HEK293 (cell line): ENCODE measurements at regions not wholly inside any gene's neighbourhood (a gene's known extent, or its start where the extent isn't known, plus 50 kb on each side); places are given as distances from the start of the nearest gene placed in this dataset.

Experiments
- CTCF ChIA-PET: fragments of 350-600 bp; formaldehyde crosslinking; extraction: SDS; loops from one replicate; lab custom pipeline; 2021; ENCODE audit warnings: antibody characterized with exemption; lab: Yijun Ruan, JAX
- POLR2A ChIA-PET: fragments of 300-600 bp; formaldehyde crosslinking; extraction: SDS; loops from one replicate; lab custom pipeline; 2020; ENCODE audit warnings: antibody characterized with exemption, inconsistent platforms; lab: Yijun Ruan, JAX
- H3K27ac ChIP-seq: fragments of 200-500 bp; sonication (Bioruptor generic); 2 replicates; pipeline ENCODE4 v1.5.1; 2014; ENCODE audit warnings: low read depth, low read length, control low read depth, inconsistent platforms; ENCODE audit errors: extremely low read depth
- H3K36me3 ChIP-seq, 2 experiments: fragments of 200-500 bp in 1 of 2; sonication (Bioruptor generic) in 1 of 2; 1 replicate in 1 of 2; 2 replicates in 1 of 2; pipeline ENCODE4 v1.5.1; 2014 to 2017; ENCODE audit warnings: inconsistent platforms in 2 of 2, low read length in 2 of 2; ENCODE audit not compliant: control insufficient read depth in 2 of 2, insufficient read depth in 1 of 2
- H3K4me1 ChIP-seq: fragments of 200-500 bp; sonication (Bioruptor generic); 2 replicates; pipeline ENCODE4 v1.5.1; 2014; ENCODE audit warnings: mild to moderate bottlenecking, low read length, inconsistent platforms; ENCODE audit not compliant: control insufficient read depth, insufficient read depth
- H3K4me3 ChIP-seq: 2 replicates; pipeline ENCODE4 v1.5.1; 2011; ENCODE audit warnings: low read depth, mild to moderate bottlenecking, control low read depth, low read length, moderate library complexity
- H3K9me3 ChIP-seq: fragments of 200-500 bp; sonication (Bioruptor generic); 2 replicates; pipeline ENCODE4 v1.5.1; 2014; ENCODE audit warnings: low read depth, low read length, inconsistent platforms; ENCODE audit not compliant: control insufficient read depth, insufficient read depth
- BCL6B ChIP-seq: fragments of 450-650 bp; formaldehyde crosslinking; IDR thresholded peaks from 2 replicates; pipeline ENCODE4 v1.5.1; 2017; ENCODE audit warnings: missing biosample characterization, missing genetic modification characterization
- ELK4 ChIP-seq: IDR thresholded peaks from 2 replicates; pipeline ENCODE4 v1.6.1; 2011; ENCODE audit warnings: mild to moderate bottlenecking, low read depth, low read length, borderline replicate concordance
- GLIS1 ChIP-seq: fragments of 450-650 bp; formaldehyde crosslinking; IDR thresholded peaks from 2 replicates; pipeline ENCODE4 v1.5.1; 2016; ENCODE audit warnings: missing biosample characterization, missing genetic modification characterization
- INSM2 ChIP-seq: fragments of 450-650 bp; formaldehyde crosslinking; IDR thresholded peaks from 2 replicates; pipeline ENCODE4 v1.5.1; 2016; ENCODE audit warnings: missing biosample characterization, missing genetic modification characterization
- PRDM6 ChIP-seq: fragments of 450-650 bp; formaldehyde crosslinking; IDR thresholded peaks from 2 replicates; pipeline ENCODE4 v1.5.1; 2017; ENCODE audit warnings: missing biosample characterization, missing genetic modification characterization
- SETDB1 ChIP-seq: IDR thresholded peaks from one replicate; pipeline ENCODE4 v1.6.1; 2017; ENCODE audit warnings: mild to moderate bottlenecking, low read length, moderate library complexity, mixed read lengths; ENCODE audit not compliant: insufficient read length
- SP2 ChIP-seq: fragments of 450-650 bp; formaldehyde crosslinking; IDR thresholded peaks from 2 replicates; pipeline ENCODE4 v1.5.1; 2016; ENCODE audit warnings: missing biosample characterization, missing genetic modification characterization
- SP7 ChIP-seq: fragments of 450-650 bp; formaldehyde crosslinking; IDR thresholded peaks from 2 replicates; pipeline ENCODE4 v1.5.1; 2016; ENCODE audit warnings: missing biosample characterization, missing genetic modification characterization
- ZBTB17 ChIP-seq: fragments of 450-650 bp; formaldehyde crosslinking; IDR thresholded peaks from 2 replicates; pipeline ENCODE4 v1.5.1; 2016; ENCODE audit warnings: missing biosample characterization, missing genetic modification characterization
- ZBTB20 ChIP-seq: fragments of 450-650 bp; formaldehyde crosslinking; IDR thresholded peaks from 2 replicates; pipeline ENCODE4 v1.5.1; 2016; ENCODE audit warnings: missing biosample characterization, missing genetic modification characterization
- ZBTB48 ChIP-seq: fragments of 450-650 bp; formaldehyde crosslinking; IDR thresholded peaks from 2 replicates; pipeline ENCODE4 v1.5.1; 2016; ENCODE audit warnings: missing biosample characterization, missing genetic modification characterization
- ZFP41 ChIP-seq: fragments of 450-650 bp; formaldehyde crosslinking; IDR thresholded peaks from 2 replicates; pipeline ENCODE4 v1.5.1; 2016; ENCODE audit warnings: missing biosample characterization, missing genetic modification characterization, borderline replicate concordance
- ZFP69B ChIP-seq: fragments of 450-650 bp; formaldehyde crosslinking; IDR thresholded peaks from 2 replicates; pipeline ENCODE4 v1.5.1; 2016; ENCODE audit warnings: missing biosample characterization, missing genetic modification characterization
- ZNF132 ChIP-seq: fragments of 450-650 bp; formaldehyde crosslinking; IDR thresholded peaks from 2 replicates; pipeline ENCODE4 v1.5.1; 2017; ENCODE audit warnings: missing biosample characterization, missing genetic modification characterization, borderline replicate concordance
- ZNF16 ChIP-seq: fragments of 450-650 bp; formaldehyde crosslinking; IDR thresholded peaks from 2 replicates; pipeline ENCODE4 v1.5.1; 2016; ENCODE audit warnings: low read depth, missing biosample characterization, missing genetic modification characterization
- ZNF169 ChIP-seq: fragments of 450-650 bp; formaldehyde crosslinking; IDR thresholded peaks from 2 replicates; pipeline ENCODE4 v1.5.1; 2016; ENCODE audit warnings: missing biosample characterization, missing genetic modification characterization
- ZNF513 ChIP-seq: fragments of 450-650 bp; IDR thresholded peaks from 2 replicates; pipeline ENCODE4 v1.5.1; 2018; ENCODE audit warnings: missing biosample characterization, missing genetic modification characterization
- ZNF529 ChIP-seq: fragments of 450-650 bp; formaldehyde crosslinking; IDR thresholded peaks from 2 replicates; pipeline ENCODE4 v1.5.1; 2017; ENCODE audit warnings: missing genetic modification characterization, missing biosample characterization; ENCODE audit not compliant: insufficient replicate concordance
- ZNF585B ChIP-seq: fragments of 450-650 bp; formaldehyde crosslinking; IDR thresholded peaks from 2 replicates; pipeline ENCODE4 v1.5.1; 2016; ENCODE audit warnings: missing biosample characterization, missing genetic modification characterization
- ZNF610 ChIP-seq: fragments of 450-650 bp; formaldehyde crosslinking; IDR thresholded peaks from 2 replicates; pipeline ENCODE4 v1.5.1; 2016; ENCODE audit warnings: missing biosample characterization, missing genetic modification characterization, borderline replicate concordance
- ZNF623 ChIP-seq: fragments of 450-650 bp; formaldehyde crosslinking; IDR thresholded peaks from 2 replicates; pipeline ENCODE4 v1.5.1; 2016; ENCODE audit warnings: missing biosample characterization, missing genetic modification characterization
- ZNF658 ChIP-seq: fragments of 450-650 bp; formaldehyde crosslinking; IDR thresholded peaks from 2 replicates; pipeline ENCODE4; 2016; ENCODE audit warnings: missing biosample characterization, missing genetic modification characterization
- ZNF664 ChIP-seq: fragments of 450-650 bp; formaldehyde crosslinking; IDR thresholded peaks from 2 replicates; pipeline ENCODE4 v1.5.1; 2016; ENCODE audit warnings: missing biosample characterization, missing genetic modification characterization
- ZSCAN18 ChIP-seq: fragments of 450-650 bp; formaldehyde crosslinking; IDR thresholded peaks from 2 replicates; pipeline ENCODE4 v1.5.1; 2016; ENCODE audit warnings: missing biosample characterization, missing genetic modification characterization

GRCh38 chr6:170229396-170229795 lies 61.5 kb downstream of the DLL1 start:
- no peaks in the 10 kb centered on the region for H3K9me3 ChIP-seq
- TF ChIP-seq ZFP41 (tag by site-specific recombination) (no peak), SP2 (tag by site-specific recombination) (no peak), PRDM6 (tag by site-specific recombination) (no peak), SETDB1 (no peak), ZNF664 (tag by site-specific recombination) (no peak), INSM2 (tag by site-specific recombination) (no peak), ZNF623 (no peak), ZNF169 (tag by site-specific recombination) (no peak), ZNF585B (no peak), ZNF513 (tag by site-specific recombination) (no peak), SP7 (no peak), ZBTB17 (tag by site-specific recombination) (no peak), ZBTB20 (no peak), ZNF658 (tag by site-specific recombination) (no peak), GLIS1 (tag by site-specific recombination) (no peak)
- TF ChIP-seq, all 188 proteins: peak for 0
- POLR2A ChIA-PET: no interaction called here
- H3K4me1 ChIP-seq: no peaks in the 10 kb centered on the region
- no peak overlapping the region for H3K27ac ChIP-seq
- CTCF ChIA-PET: no interaction called here
- H3K4me3 ChIP-seq: no peak overlapping the region
- H3K36me3 ChIP-seq: no peaks in the 10 kb centered on the region

- ChIA-PET POLR2A (no interaction called here), CTCF (no interaction called here)
- no peak for TF ChIP-seq BCL6B
- H3K9me3 ChIP-seq: no peaks in the 10 kb centered on the region
- H3K4me3 ChIP-seq: no peak overlapping the region
- H3K36me3 ChIP-seq: no peaks in the 10 kb centered on the region
- H3K4me1 ChIP-seq: no peaks in the 10 kb centered on the region
- H3K27ac ChIP-seq: no peak overlapping the region
Measured at GRCh38 chr6:170228946-170229310, 62.0 kb downstream of the DLL1 start.

GRCh38 chr6:170227996-170228945 lies 62.6 kb downstream of the DLL1 start:
- Histone ChIP-seq H3K27ac (no peak overlapping the region), H3K4me3 (no peak overlapping the region), H3K4me1 (no peaks in the 10 kb centered on the region), H3K36me3 (no peaks in the 10 kb centered on the region), H3K9me3 (no peaks in the 10 kb centered on the region)
- ChIA-PET POLR2A (no interaction called here), CTCF (no interaction called here)
- TF ChIP-seq ZNF16 (tag by site-specific recombination) (no peak), ZNF610 (tag by site-specific recombination) (no peak), ZBTB48 (no peak), ZNF132 (no peak), ELK4 (no peak), ZSCAN18 (tag by site-specific recombination) (no peak), ZNF529 (tag by site-specific recombination) (no peak), ZFP69B (tag by site-specific recombination) (no peak)
